ENCODE measurements at regions not wholly inside any gene's neighbourhood (a gene's known extent, or its start where the extent isn't known, plus 50 kb on each side); places are given as distances from the start of the nearest gene placed in this dataset.

- TF ChIP-seq ZFX (IDR thresholded peaks at IDR 0.05; ENCODE audit: borderline replicate concordance) (no peak), CTCF (IDR thresholded peaks at IDR 0.05) (no peak)
- no peak overlapping the region for H3K27ac ChIP-seq
These were observed 113.6 kb downstream of the UCHL5 start for GRCh38 chr1:192945390-192946130.

- no peak overlapping the region for H3K27ac ChIP-seq
- no peak for TF ChIP-seq ZFX (IDR thresholded peaks at IDR 0.05; ENCODE audit: borderline replicate concordance)
- TF ChIP-seq CTCF (IDR thresholded peaks at IDR 0.05), result no peak
These were observed 109.4 kb downstream of the UCHL5 start for GRCh38 chr1:192949783-192950182.

GRCh38 chr1:192950926-192951325 lies 108.2 kb downstream of the UCHL5 start:
- TF ChIP-seq CTCF (IDR thresholded peaks at IDR 0.05) (no peak), ZFX (IDR thresholded peaks at IDR 0.05; ENCODE audit: borderline replicate concordance) (no peak)
- H3K27ac ChIP-seq, result no peak overlapping the region

GRCh38 chr1:192951691-192952460 lies 107.3 kb downstream of the UCHL5 start:
- H3K27ac ChIP-seq, result no peak overlapping the region
- no peak for TF ChIP-seq CTCF (IDR thresholded peaks at IDR 0.05)
- no peak for TF ChIP-seq ZFX (IDR thresholded peaks at IDR 0.05; ENCODE audit: borderline replicate concordance)

- H3K27ac ChIP-seq, result no peak overlapping the region
- no peak for TF ChIP-seq ZFX (IDR thresholded peaks at IDR 0.05; ENCODE audit: borderline replicate concordance)
These were observed 106.5 kb downstream of the UCHL5 start for GRCh38 chr1:192952646-192953045.

GRCh38 chr1:192954705-192955265 lies 104.4 kb downstream of the UCHL5 start:
- TF ChIP-seq CTCF (IDR thresholded peaks at IDR 0.05) (no peak), ZFX (IDR thresholded peaks at IDR 0.05; ENCODE audit: borderline replicate concordance) (no peak)
- no peak overlapping the region for H3K27ac ChIP-seq

GRCh38 chr1:192958350-192958749 lies 100.8 kb downstream of the UCHL5 start:
- no peak for TF ChIP-seq CTCF (IDR thresholded peaks at IDR 0.05)
- no peak for TF ChIP-seq ZFX (IDR thresholded peaks at IDR 0.05; ENCODE audit: borderline replicate concordance)

More at GRCh38 chr1:192958350-192958749, 100.8 kb downstream of the UCHL5 start:
- no peak overlapping the region for H3K27ac ChIP-seq
